ENCODE measurements at regions not wholly inside any gene's neighbourhood (a gene's known extent, or its start where the extent isn't known, plus 50 kb on each side); places are given as distances from the start of the nearest gene placed in this dataset.
"Not testable (repeated sequence)": the region's sequence is repeated elsewhere in the genome, so short reads cannot be mapped to it uniquely, and the experiment has no call there.

DNA sequence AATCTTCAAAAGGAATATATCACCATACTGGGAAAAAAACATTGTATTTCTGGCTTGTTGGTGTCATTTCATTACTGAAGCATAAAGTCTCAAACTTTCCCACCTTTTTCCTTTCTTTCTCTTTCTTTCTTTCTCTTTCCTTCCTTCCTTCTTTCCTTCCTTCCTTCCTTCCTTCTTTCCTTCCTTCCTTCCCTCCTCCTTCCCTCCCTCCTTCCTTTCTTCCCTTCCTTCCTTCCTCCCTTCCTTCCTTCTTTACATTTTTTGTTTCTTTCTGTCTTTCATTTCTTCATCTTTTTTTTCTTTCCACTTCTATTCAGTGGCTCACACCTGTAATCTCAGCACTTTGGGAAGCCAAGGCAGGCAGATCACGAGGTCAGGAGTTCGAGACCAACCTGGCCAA lies 1160.7 kb downstream of the PCDH7 start:
- TF ChIP-seq, protein P1, sequence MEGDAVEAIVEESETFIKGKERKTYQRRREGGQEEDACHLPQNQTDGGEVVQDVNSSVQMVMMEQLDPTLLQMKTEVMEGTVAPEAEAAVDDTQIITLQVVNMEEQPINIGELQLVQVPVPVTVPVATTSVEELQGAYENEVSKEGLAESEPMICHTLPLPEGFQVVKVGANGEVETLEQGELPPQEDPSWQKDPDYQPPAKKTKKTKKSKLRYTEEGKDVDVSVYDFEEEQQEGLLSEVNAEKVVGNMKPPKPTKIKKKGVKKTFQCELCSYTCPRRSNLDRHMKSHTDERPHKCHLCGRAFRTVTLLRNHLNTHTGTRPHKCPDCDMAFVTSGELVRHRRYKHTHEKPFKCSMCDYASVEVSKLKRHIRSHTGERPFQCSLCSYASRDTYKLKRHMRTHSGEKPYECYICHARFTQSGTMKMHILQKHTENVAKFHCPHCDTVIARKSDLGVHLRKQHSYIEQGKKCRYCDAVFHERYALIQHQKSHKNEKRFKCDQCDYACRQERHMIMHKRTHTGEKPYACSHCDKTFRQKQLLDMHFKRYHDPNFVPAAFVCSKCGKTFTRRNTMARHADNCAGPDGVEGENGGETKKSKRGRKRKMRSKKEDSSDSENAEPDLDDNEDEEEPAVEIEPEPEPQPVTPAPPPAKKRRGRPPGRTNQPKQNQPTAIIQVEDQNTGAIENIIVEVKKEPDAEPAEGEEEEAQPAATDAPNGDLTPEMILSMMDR (IDR thresholded peaks at IDR 0.05): not testable (repeated sequence)
- not testable (repeated sequence) for TF ChIP-seq POLR2A (IDR thresholded peaks at IDR 0.05)
